ENCODE measurements at regions not wholly inside any gene's neighbourhood (a gene's known extent, or its start where the extent isn't known, plus 50 kb on each side); places are given as distances from the start of the nearest gene placed in this dataset.

GRCh38 chr20:12386821-12387220 lies 469.1 kb downstream of the BTBD3 start:
- no peak for TF ChIP-seq CTCF (conservative IDR thresholded peaks at IDR 0.05 in 1 of 2, IDR thresholded peaks at IDR 0.05 in 1 of 2; ENCODE audit: low read depth in 1 of 2, low read length in 2 of 2)
- no peak for TF ChIP-seq EZH2 (IDR thresholded peaks at IDR 0.05; ENCODE audit: low read length, missing control alignments)
